A673 (cell line): ENCODE measurements at regions not wholly inside any gene's neighbourhood (a gene's known extent, or its start where the extent isn't known, plus 50 kb on each side); places are given as distances from the start of the nearest gene placed in this dataset.
"Not testable (repeated sequence)": the region's sequence is repeated elsewhere in the genome, so short reads cannot be mapped to it uniquely, and the experiment has no call there.

ENCODE experiments used
- BruUV-seq: library from RNA; stranded (reverse); fragments of 400-500 nt; replicated peaks from 2 replicates; lab custom pipeline; 2021; lab: Mats Ljungman, UMichigan
- CTCF ChIA-PET: fragments of 300-600 bp; sonication (Branson Sonifier 250); formaldehyde crosslinking; loops from one replicate; lab custom pipeline; 2022; ENCODE audit warnings: antibody characterized with exemption; lab: Charles Lee
- POLR2A ChIA-PET: fragments of 300-600 bp; sonication (Branson Sonifier 250); formaldehyde crosslinking; loops from one replicate; lab custom pipeline; 2022; ENCODE audit warnings: antibody characterized with exemption; ENCODE audit not compliant: low non-redundant PET; lab: Charles Lee
- DNase-seq: peaks from one replicate; pipeline ENCODE4 v3.0.0-alpha.2; 2015; ENCODE audit warnings: low spot score
- H3K27ac ChIP-seq: fragments of 200-600 bp; sonication (generic); 2 replicates; pipeline ENCODE4 v1.5.1; 2016; ENCODE audit warnings: mixed run types, low read depth, mild to moderate bottlenecking, mixed read lengths, antibody characterized with exemption, low read length; ENCODE audit not compliant: poor library complexity, severe bottlenecking
- H3K27me3 ChIP-seq: fragments of 200-600 bp; sonication (generic); replicated peaks from 2 replicates; pipeline ENCODE4 v1.6.1; 2017; ENCODE audit warnings: mixed run types, low read depth, mild to moderate bottlenecking, mixed read lengths, antibody characterized with exemption, low read length; ENCODE audit not compliant: insufficient read depth, poor library complexity
- H3K36me3 ChIP-seq: fragments of 200-600 bp; sonication (generic); 2 replicates; pipeline ENCODE4 v1.6.1; 2016; ENCODE audit warnings: mixed run types, mild to moderate bottlenecking, mixed read lengths, antibody characterized with exemption, low read length; ENCODE audit not compliant: insufficient read depth, poor library complexity, severe bottlenecking
- H3K4me1 ChIP-seq: fragments of 200-600 bp; sonication (generic); 2 replicates; pipeline ENCODE4 v1.6.1; 2017; ENCODE audit warnings: mixed run types, mild to moderate bottlenecking, mixed read lengths, antibody characterized with exemption, low read length; ENCODE audit not compliant: insufficient read depth, poor library complexity, severe bottlenecking
- H3K4me3 ChIP-seq: fragments of 200-600 bp; sonication (generic); 2 replicates; pipeline ENCODE4 v1.5.1; 2016; ENCODE audit warnings: low read depth, mixed run types, mild to moderate bottlenecking, mixed read lengths, low read length; ENCODE audit not compliant: poor library complexity, severe bottlenecking
- H3K9me3 ChIP-seq: fragments of 200-600 bp; sonication (generic); 2 replicates; pipeline ENCODE4 v1.6.1; 2016; ENCODE audit warnings: mixed run types, low read depth, mild to moderate bottlenecking, mixed read lengths, antibody characterized with exemption, low read length; ENCODE audit not compliant: poor library complexity, severe bottlenecking
- EZH2 ChIP-seq: fragments of 200-600 bp; sonication (generic); IDR thresholded peaks from 2 replicates; pipeline ENCODE4 v1.6.1; 2017; ENCODE audit warnings: borderline replicate concordance, low read depth, mild to moderate bottlenecking, mixed read lengths, antibody characterized with exemption, low read length; ENCODE audit not compliant: poor library complexity, severe bottlenecking
- intact Hi-C: fragments of 100-400 bp; cut with micrococcal nuclease; formaldehyde crosslinking; loops from one replicate; pipeline ENCODE4 v1.10.0; 2022; ENCODE audit not compliant: unreplicated experiment
- TF ChIP-seq, protein P1 (sequence below): fragments of 300-800, 200-600 bp; sonication (generic); conservative IDR thresholded peaks from 2 replicates; pipeline ENCODE4 v1.5.1; 2017; ENCODE audit warnings: low read depth, mild to moderate bottlenecking, antibody characterized with exemption, low read length, moderate library complexity, mixed read lengths

DNA sequence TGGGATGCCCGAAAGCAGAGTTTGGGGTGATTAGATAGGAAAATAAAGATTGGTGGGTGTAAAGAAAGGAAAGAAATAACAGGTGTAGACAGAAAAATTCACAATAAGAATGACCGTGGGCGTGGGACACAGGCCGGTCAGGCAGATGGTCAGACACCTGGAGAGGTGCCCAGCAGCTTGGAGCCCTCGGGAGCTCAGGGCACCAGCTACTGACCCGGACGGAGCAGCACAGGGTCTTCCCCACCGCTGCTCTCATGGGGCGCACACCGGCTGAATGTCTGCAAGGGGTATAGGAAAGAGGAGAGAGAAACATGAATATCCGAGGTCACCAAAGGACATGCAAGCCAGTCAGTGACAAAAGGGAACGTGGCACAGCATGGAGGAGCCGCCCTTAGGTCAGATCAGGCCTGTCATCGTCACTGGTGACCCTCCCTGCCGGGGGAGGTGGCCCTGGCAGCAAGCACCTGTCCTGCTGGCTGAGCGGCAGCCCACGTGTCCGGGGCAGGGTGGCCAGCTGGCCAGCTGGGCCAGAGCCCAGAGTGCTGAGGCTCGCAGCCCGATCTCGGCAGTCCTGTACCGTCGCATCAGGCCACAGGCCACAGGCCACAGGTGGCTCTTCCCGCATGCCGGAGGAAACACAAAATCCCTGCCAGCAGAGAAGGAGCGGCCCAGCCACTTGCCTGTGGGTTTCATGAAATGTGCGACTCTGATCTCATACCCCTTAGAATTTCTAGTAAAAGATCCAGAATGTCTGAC, 112.0 kb upstream of the NDUFV2 start:
- DNase-seq: no peak
- CTCF ChIA-PET: no interaction called here
- no TSS peak for BruUV-seq
- H3K4me1 ChIP-seq: no peaks in the 10 kb centered on the region
- H3K27me3 ChIP-seq: no peaks in the 10 kb centered on the region
- no peaks in the 10 kb centered on the region for H3K36me3 ChIP-seq
- POLR2A ChIA-PET: no interaction called here
- TF ChIP-seq, protein P1, sequence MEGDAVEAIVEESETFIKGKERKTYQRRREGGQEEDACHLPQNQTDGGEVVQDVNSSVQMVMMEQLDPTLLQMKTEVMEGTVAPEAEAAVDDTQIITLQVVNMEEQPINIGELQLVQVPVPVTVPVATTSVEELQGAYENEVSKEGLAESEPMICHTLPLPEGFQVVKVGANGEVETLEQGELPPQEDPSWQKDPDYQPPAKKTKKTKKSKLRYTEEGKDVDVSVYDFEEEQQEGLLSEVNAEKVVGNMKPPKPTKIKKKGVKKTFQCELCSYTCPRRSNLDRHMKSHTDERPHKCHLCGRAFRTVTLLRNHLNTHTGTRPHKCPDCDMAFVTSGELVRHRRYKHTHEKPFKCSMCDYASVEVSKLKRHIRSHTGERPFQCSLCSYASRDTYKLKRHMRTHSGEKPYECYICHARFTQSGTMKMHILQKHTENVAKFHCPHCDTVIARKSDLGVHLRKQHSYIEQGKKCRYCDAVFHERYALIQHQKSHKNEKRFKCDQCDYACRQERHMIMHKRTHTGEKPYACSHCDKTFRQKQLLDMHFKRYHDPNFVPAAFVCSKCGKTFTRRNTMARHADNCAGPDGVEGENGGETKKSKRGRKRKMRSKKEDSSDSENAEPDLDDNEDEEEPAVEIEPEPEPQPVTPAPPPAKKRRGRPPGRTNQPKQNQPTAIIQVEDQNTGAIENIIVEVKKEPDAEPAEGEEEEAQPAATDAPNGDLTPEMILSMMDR: no peak
- no peak for TF ChIP-seq EZH2
- H3K27ac ChIP-seq: no peak overlapping the region
- no peak overlapping the region for H3K4me3 ChIP-seq
- H3K9me3 ChIP-seq: no peaks in the 10 kb centered on the region
- intact Hi-C loops: no loop called here

GRCh38 chr18:8991155-8991554, 111.3 kb upstream of the NDUFV2 start:
- Histone ChIP-seq H3K4me1 (no peaks in the 10 kb centered on the region), H3K27me3 (no peaks in the 10 kb centered on the region), H3K27ac (no peak overlapping the region), H3K9me3 (no peaks in the 10 kb centered on the region), H3K36me3 (no peaks in the 10 kb centered on the region), H3K4me3 (no peak overlapping the region)
- TF ChIP-seq EZH2: no peak
- TF ChIP-seq, protein P1: no peak
- no peak for DNase-seq
- ChIA-PET CTCF (no interaction called here), POLR2A (no interaction called here)
- BruUV-seq: no TSS peak
- intact Hi-C loops: no loop called here

DNA sequence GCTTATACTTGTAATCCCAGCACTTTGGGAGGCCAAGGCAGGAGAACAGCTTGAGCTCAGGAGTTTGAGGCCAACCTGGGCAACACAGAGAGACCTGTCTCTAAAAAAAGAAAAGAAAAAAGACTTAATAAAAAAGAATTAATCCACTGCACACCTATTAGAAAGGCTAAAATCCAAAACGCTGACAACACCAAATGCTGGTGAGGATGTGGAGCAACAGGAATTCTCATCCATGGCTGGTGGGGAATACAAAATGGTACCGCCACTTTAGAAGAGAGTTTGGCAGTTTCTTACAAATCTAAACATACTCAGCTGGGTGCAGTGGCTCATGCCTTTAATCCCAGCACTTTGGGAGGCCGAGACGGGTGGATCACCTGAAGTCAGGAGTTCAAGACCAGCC, 110.0 kb upstream of the NDUFV2 start:
- not testable (repeated sequence) for BruUV-seq

DNA sequence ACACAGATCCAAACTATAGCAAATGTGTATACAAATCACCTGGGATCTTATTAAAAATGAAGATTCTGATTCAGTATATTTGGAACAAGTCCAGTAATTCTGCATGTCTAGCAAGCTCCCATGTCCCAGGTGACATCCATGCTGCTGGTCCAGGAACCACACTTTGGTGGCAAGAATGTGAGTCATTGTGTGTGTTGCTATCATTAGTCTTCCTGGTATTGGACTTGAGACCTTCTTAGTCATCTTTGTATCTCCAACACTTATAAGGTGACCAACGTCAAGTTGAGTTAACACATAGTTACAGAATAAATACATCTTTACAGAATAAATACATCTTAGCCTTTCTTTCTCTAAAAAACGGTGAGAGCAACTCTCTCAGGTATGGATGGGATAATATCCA, 107.9 kb upstream of the NDUFV2 start:
- H3K27me3 ChIP-seq: no peaks in the 10 kb centered on the region
- no peak for TF ChIP-seq EZH2
- TF ChIP-seq, protein P1: no peak
- ChIA-PET CTCF (no interaction called here), POLR2A (no interaction called here)
- no peak overlapping the region for H3K4me3 ChIP-seq
- no peak overlapping the region for H3K27ac ChIP-seq
- DNase-seq: no peak
- BruUV-seq: no TSS peak
- H3K9me3 ChIP-seq: no peaks in the 10 kb centered on the region
- H3K4me1 ChIP-seq: no peaks in the 10 kb centered on the region
- no peaks in the 10 kb centered on the region for H3K36me3 ChIP-seq
- intact Hi-C loops: no loop called here

More for the DNA sequence above, 110.0 kb upstream of the NDUFV2 start:
- CTCF ChIA-PET, H3K4me3 ChIP-seq, H3K36me3 ChIP-seq, H3K27ac ChIP-seq, intact Hi-C loops, DNase-seq, H3K9me3 ChIP-seq, H3K27me3 ChIP-seq, H3K4me1 ChIP-seq, POLR2A ChIA-PET: not testable (repeated sequence)
